Smooth muscle cell (in vitro differentiated cells): ENCODE measurements at regions not wholly inside any gene's neighbourhood (a gene's known extent, or its start where the extent isn't known, plus 50 kb on each side); places are given as distances from the start of the nearest gene placed in this dataset.

Experiments
- DNase-seq: peaks from one replicate; lab custom pipeline; 2025; ENCODE audit not compliant: unreplicated experiment; lab: John Stamatoyannopoulos, UW
- H2AFZ ChIP-seq: fragments of 200-600 bp; sonication (generic); 2 replicates; pipeline ENCODE4 v1.6.0; 2016; ENCODE audit warnings: antibody characterized with exemption, low read depth, mild to moderate bottlenecking
- H3F3A ChIP-seq: fragments of 200-600 bp; sonication (generic); 2 replicates; pipeline ENCODE4 v1.6.0; 2017; ENCODE audit warnings: antibody characterized with exemption, low read depth
- H3K27ac ChIP-seq: fragments of 200-600 bp; sonication (generic); 2 replicates; pipeline ENCODE4 v1.5.1; 2016; ENCODE audit warnings: low read depth, mild to moderate bottlenecking
- H3K27me3 ChIP-seq: fragments of 200-600 bp; sonication (generic); 2 replicates; pipeline ENCODE4 v1.6.1; 2016; ENCODE audit warnings: low read depth, mild to moderate bottlenecking
- H3K36me3 ChIP-seq: fragments of 200-600 bp; sonication (generic); 2 replicates; pipeline ENCODE4 v1.5.1; 2016; ENCODE audit warnings: low read depth
- H3K4me1 ChIP-seq: fragments of 200-600 bp; sonication (generic); 2 replicates; pipeline ENCODE4 v1.5.1; 2016; ENCODE audit warnings: low read depth
- H3K4me2 ChIP-seq: fragments of 200-600 bp; sonication (generic); 2 replicates; pipeline ENCODE4 v1.6.0; 2016; ENCODE audit warnings: mild to moderate bottlenecking
- H3K4me3 ChIP-seq: fragments of 200-600 bp; sonication (generic); 2 replicates; pipeline ENCODE4 v1.5.1; 2016; ENCODE audit warnings: mild to moderate bottlenecking
- H3K79me2 ChIP-seq: fragments of 200-600 bp; sonication (generic); 2 replicates; pipeline ENCODE4 v1.6.0; 2016; ENCODE audit warnings: low read depth, mild to moderate bottlenecking
- H3K9ac ChIP-seq: fragments of 200-600 bp; sonication (generic); 2 replicates; pipeline ENCODE4 v1.6.0; 2016; ENCODE audit warnings: low read depth
- H3K9me3 ChIP-seq: fragments of 200-600 bp; sonication (generic); replicated peaks from 2 replicates; pipeline ENCODE4 v1.5.1; 2016; ENCODE audit warnings: low read depth
- H4K20me1 ChIP-seq: fragments of 200-600 bp; sonication (generic); 2 replicates; pipeline ENCODE4 v1.6.0; 2016; ENCODE audit warnings: low read depth
- WGBS: methylation state at CpG from one replicate; pipeline ENCODE4 v1.1.7; 2016; ENCODE audit warnings: low lambda C conversion rate; 5-methylcytosine and 5-hydroxymethylcytosine counted together
- TF ChIP-seq, protein P1 (sequence below): fragments of 200-600 bp; sonication (generic); IDR thresholded peaks from 2 replicates; pipeline ENCODE4 v1.5.1; 2017; ENCODE audit warnings: borderline replicate concordance, mild to moderate bottlenecking, antibody characterized with exemption; ENCODE audit not compliant: insufficient read depth, poor library complexity, severe bottlenecking

DNA sequence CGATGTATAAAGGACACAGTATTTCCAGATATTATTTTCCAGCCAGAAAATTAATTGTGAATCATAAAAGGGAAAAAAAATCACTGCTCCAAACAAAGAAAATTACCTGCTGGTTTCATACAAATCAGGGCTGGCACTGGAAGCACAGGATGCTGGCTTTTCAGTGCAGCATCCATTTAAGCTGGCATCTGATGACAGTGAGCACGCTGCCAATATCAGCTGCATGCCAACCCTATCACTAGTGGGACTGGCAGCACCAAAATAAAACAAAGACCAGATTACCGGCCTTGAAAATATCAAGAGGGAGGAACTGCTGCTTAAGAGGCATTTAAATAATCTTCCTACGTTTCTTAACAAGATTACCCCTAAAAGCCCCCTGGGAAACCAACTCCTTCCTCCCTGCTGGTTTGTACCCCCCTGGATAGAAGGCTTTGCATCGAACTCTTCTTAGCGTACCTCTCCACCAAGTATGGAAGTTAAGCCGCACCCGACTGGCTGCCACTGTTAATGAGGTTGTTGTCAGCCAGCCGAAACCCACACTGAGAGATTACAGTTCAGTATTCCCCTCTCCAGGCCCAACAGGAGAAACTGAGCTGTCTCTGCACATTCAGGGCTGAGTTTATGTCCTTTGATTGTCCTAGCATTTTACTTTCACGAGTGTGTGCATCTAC, 257.8 kb downstream of the EFNB2 start:
- Histone ChIP-seq H3K79me2 (no peaks in the 10 kb centered on the region), H2AFZ (no peak overlapping the region), H3K36me3 (no peaks in the 10 kb centered on the region), H3K27ac (peak overlapping the region; percentile 51), H3K4me2 (peak overlapping the region; percentile 16), H3K9ac (no peak overlapping the region), H3K4me3 (no peak overlapping the region), H3K27me3 (no peaks in the 10 kb centered on the region), H3K4me1 (peaks cover 15% of the 10 kb centered on the region), H3K9me3 (no peaks in the 10 kb centered on the region), H4K20me1 (no peaks in the 10 kb centered on the region), H3F3A (peaks cover 5% of the 10 kb centered on the region)
- TF ChIP-seq, protein P1, sequence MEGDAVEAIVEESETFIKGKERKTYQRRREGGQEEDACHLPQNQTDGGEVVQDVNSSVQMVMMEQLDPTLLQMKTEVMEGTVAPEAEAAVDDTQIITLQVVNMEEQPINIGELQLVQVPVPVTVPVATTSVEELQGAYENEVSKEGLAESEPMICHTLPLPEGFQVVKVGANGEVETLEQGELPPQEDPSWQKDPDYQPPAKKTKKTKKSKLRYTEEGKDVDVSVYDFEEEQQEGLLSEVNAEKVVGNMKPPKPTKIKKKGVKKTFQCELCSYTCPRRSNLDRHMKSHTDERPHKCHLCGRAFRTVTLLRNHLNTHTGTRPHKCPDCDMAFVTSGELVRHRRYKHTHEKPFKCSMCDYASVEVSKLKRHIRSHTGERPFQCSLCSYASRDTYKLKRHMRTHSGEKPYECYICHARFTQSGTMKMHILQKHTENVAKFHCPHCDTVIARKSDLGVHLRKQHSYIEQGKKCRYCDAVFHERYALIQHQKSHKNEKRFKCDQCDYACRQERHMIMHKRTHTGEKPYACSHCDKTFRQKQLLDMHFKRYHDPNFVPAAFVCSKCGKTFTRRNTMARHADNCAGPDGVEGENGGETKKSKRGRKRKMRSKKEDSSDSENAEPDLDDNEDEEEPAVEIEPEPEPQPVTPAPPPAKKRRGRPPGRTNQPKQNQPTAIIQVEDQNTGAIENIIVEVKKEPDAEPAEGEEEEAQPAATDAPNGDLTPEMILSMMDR = no peak
- no peak for DNase-seq
- WGBS = 55% methylated on average over 10 of the region's 10 CpGs

GRCh38 chr13:106276876-106277275, 258.6 kb downstream of the EFNB2 start:
- 44% methylated on average over 4 of the region's 4 CpGs for WGBS
- no peak for DNase-seq
- H3K4me1 ChIP-seq = peaks cover 15% of the 10 kb centered on the region
- no peak overlapping the region for H3K4me3 ChIP-seq
- H3K4me2 ChIP-seq = peak overlapping the region; percentile 38
- TF ChIP-seq, protein P1 = no peak
- no peaks in the 10 kb centered on the region for H3K27me3 ChIP-seq
- H2AFZ ChIP-seq = no peak overlapping the region
- no peaks in the 10 kb centered on the region for H3K36me3 ChIP-seq
- peak overlapping the region; percentile 51 for H3K27ac ChIP-seq
- no peaks in the 10 kb centered on the region for H4K20me1 ChIP-seq
- no peak overlapping the region for H3K9ac ChIP-seq
- no peaks in the 10 kb centered on the region for H3K9me3 ChIP-seq
- H3K79me2 ChIP-seq = no peaks in the 10 kb centered on the region
- peaks cover 5% of the 10 kb centered on the region for H3F3A ChIP-seq

GRCh38 chr13:106275446-106276032, 259.9 kb downstream of the EFNB2 start:
- peaks cover 5% of the 10 kb centered on the region for H3F3A ChIP-seq
- no peaks in the 10 kb centered on the region for H4K20me1 ChIP-seq
- DNase-seq = no peak
- H3K4me2 ChIP-seq = peak overlapping the region; percentile 51
- no peaks in the 10 kb centered on the region for H3K9me3 ChIP-seq
- no peaks in the 10 kb centered on the region for H3K27me3 ChIP-seq
- H3K27ac ChIP-seq = peak overlapping the region; percentile 54
- TF ChIP-seq, protein P1 = no peak
- no peak overlapping the region for H3K4me3 ChIP-seq
- no peak overlapping the region for H3K9ac ChIP-seq
- H3K79me2 ChIP-seq = no peaks in the 10 kb centered on the region
- H3K36me3 ChIP-seq = no peaks in the 10 kb centered on the region
- H2AFZ ChIP-seq = no peak overlapping the region
- H3K4me1 ChIP-seq = peaks cover 15% of the 10 kb centered on the region
- 16% methylated on average over 4 of the region's 4 CpGs for WGBS
